HCT116 (cell line): ENCODE measurements at regions not wholly inside any gene's neighbourhood (a gene's known extent, or its start where the extent isn't known, plus 50 kb on each side); places are given as distances from the start of the nearest gene placed in this dataset.

Experiments
- ATAC-seq: fragments of 200-7000 bp; cut with Tn5 transposase; 2 replicates; pipeline ENCODE4 v1.9.1; 2020; ENCODE audit warnings: mild to moderate bottlenecking, moderate library complexity
- BruUV-seq: library from RNA; stranded (reverse); fragments of 400-500 nt; replicated peaks from 2 replicates; lab custom pipeline; 2021; lab: Mats Ljungman, UMichigan
- CTCF ChIA-PET: fragments of 300-600 bp; sonication (Branson Sonifier 250); formaldehyde crosslinking; loops from one replicate; lab custom pipeline; 2021; ENCODE audit warnings: antibody characterized with exemption; lab: Charles Lee
- POLR2A ChIA-PET: fragments of 300-600, 350-600 bp; sonication (Branson Sonifier 250); formaldehyde crosslinking; loops from one replicate; lab custom pipeline; 2021; ENCODE audit warnings: antibody characterized with exemption; lab: Charles Lee
- RAD21 ChIA-PET, 2 experiments: fragments of 300-600 bp; sonication (Branson Sonifier 250); formaldehyde crosslinking; loops; one replicate each; lab custom pipeline; 2023; ENCODE audit warnings: low total read pairs in 2 of 2; ENCODE audit not compliant: uncharacterized antibody in 2 of 2, unreplicated experiment in 2 of 2, low non-redundant PET in 1 of 2; lab: Charles Lee
- DNase-seq: peaks from one replicate; pipeline ENCODE4 v3.0.0-alpha.2; 2010; ENCODE audit warnings: low read depth, low spot score
- H2AFZ ChIP-seq: fragments of 200-600 bp; shearing (Covaris generic), sonication (generic); 2 replicates; pipeline ENCODE4 v1.6.1; 2017; ENCODE audit warnings: low read depth, mixed run types, mixed read lengths, antibody characterized with exemption, low read length; ENCODE audit not compliant: poor library complexity, severe bottlenecking
- H3K27ac ChIP-seq: 2 replicates; pipeline ENCODE4 v1.5.1; 2012; ENCODE audit warnings: low read depth, low read length
- H3K27me3 ChIP-seq: fragments of 200-600 bp; sonication (generic); 2 replicates; pipeline ENCODE4 v1.6.1; 2016; ENCODE audit warnings: mixed run types, low read length, mixed read lengths; ENCODE audit not compliant: insufficient read depth
- H3K36me3 ChIP-seq, 2 experiments: fragments of 200-500 bp in 1 of 2; fragments of 200-600 bp in 1 of 2; sonication (Bioruptor generic) in 1 of 2; sonication (generic) in 1 of 2; 2 replicates each; pipeline versions ENCODE4 v1.5.1 to v1.6.1; 2014 to 2016; ENCODE audit warnings: low read length in 2 of 2, inconsistent platforms in 1 of 2, mixed read lengths in 1 of 2, mixed run types in 1 of 2; ENCODE audit not compliant: insufficient read depth in 2 of 2, control insufficient read depth in 1 of 2
- H3K4me1 ChIP-seq, 2 experiments: fragments of 200-600 bp in 1 of 2; sonication (generic) in 1 of 2; 2 replicates each; pipeline versions ENCODE4 v1.5.1 to v1.6.1; 2012 to 2017; ENCODE audit warnings: low read length in 2 of 2, inconsistent platforms in 1 of 2, mild to moderate bottlenecking in 1 of 2, mixed read lengths in 1 of 2, mixed run types in 1 of 2, moderate library complexity in 1 of 2; ENCODE audit not compliant: insufficient read depth in 2 of 2, control insufficient read depth in 1 of 2
- H3K4me2 ChIP-seq: fragments of 200-600 bp; sonication (generic); 2 replicates; pipeline ENCODE4 v1.6.1; 2017; ENCODE audit warnings: mixed run types, low read length, mixed read lengths
- H3K4me3 ChIP-seq, 2 experiments: fragments of 200-600 bp in 1 of 2; sonication (generic) in 1 of 2; replicated peaks in 1 of 2; 2 replicates each; pipeline ENCODE4 v1.5.1; 2011 to 2016; ENCODE audit warnings: low read length in 2 of 2, control low read depth in 1 of 2, low read depth in 1 of 2, mild to moderate bottlenecking in 1 of 2, mixed read lengths in 1 of 2, mixed run types in 1 of 2
- H3K79me2 ChIP-seq: fragments of 200-600 bp; sonication (generic); 2 replicates; pipeline ENCODE4 v1.6.1; 2017; ENCODE audit warnings: mild to moderate bottlenecking, mixed run types, low read length, moderate library complexity, mixed read lengths; ENCODE audit not compliant: insufficient read depth
- H3K9ac ChIP-seq: fragments of 200-600 bp; sonication (generic); 2 replicates; pipeline ENCODE4 v1.6.1; 2016; ENCODE audit warnings: low read length, mixed read lengths
- H3K9me2 ChIP-seq: fragments of 200-600 bp; sonication (generic), shearing (Covaris generic); 2 replicates; pipeline ENCODE4 v1.6.1; 2017; ENCODE audit warnings: mixed run types, mild to moderate bottlenecking, moderate library complexity; ENCODE audit not compliant: insufficient read depth
- H3K9me3 ChIP-seq, 2 experiments: fragments of 200-500 bp in 1 of 2; fragments of 200-600 bp in 1 of 2; sonication (Bioruptor generic) in 1 of 2; sonication (generic) in 1 of 2; 2 replicates each; pipeline ENCODE4 v1.6.1; 2014 to 2017; ENCODE audit warnings: low read length in 2 of 2, mixed read lengths in 2 of 2, inconsistent platforms in 1 of 2, low read depth in 1 of 2, mild to moderate bottlenecking in 1 of 2, mixed run types in 1 of 2, moderate library complexity in 1 of 2; ENCODE audit not compliant: control insufficient read depth in 1 of 2, insufficient read depth in 1 of 2
- H4K20me1 ChIP-seq: fragments of 200-600 bp; sonication (generic), shearing (Covaris generic); 2 replicates; pipeline ENCODE4 v1.6.1; 2017; ENCODE audit warnings: mixed run types, mild to moderate bottlenecking, moderate library complexity; ENCODE audit not compliant: insufficient read depth
- CEBPB ChIP-seq: IDR thresholded peaks from 2 replicates; pipeline ENCODE4 v1.6.1; 2012; ENCODE audit warnings: low read depth
- CTCF ChIP-seq, 3 experiments: fragments of 200-600 bp in 1 of 3; sonication (generic) in 1 of 3; IDR thresholded peaks in 2 of 3; conservative IDR thresholded peaks in 1 of 3; 2 replicates each; pipeline ENCODE4 v1.5.1; 2012 to 2017; ENCODE audit warnings: low read depth in 2 of 3, low read length in 2 of 3, antibody characterized with exemption in 1 of 3, borderline replicate concordance in 1 of 3, control low read depth in 1 of 3, mild to moderate bottlenecking in 1 of 3, mixed read lengths in 1 of 3, mixed run types in 1 of 3, moderate library complexity in 1 of 3; ENCODE audit not compliant: insufficient read depth in 1 of 3
- EGR1 ChIP-seq: IDR thresholded peaks from 2 replicates; pipeline ENCODE4 v1.6.1; 2012; ENCODE audit warnings: low read depth
- ELF1 ChIP-seq: IDR thresholded peaks from 2 replicates; pipeline ENCODE4 v1.6.1; 2012; ENCODE audit warnings: low read depth, borderline replicate concordance
- EZH2phosphoT487 ChIP-seq: fragments of 200-600 bp; IDR thresholded peaks from 2 replicates; pipeline ENCODE4 v1.6.1; 2018; ENCODE audit warnings: antibody characterized with exemption, borderline replicate concordance
- FOSL1 ChIP-seq: IDR thresholded peaks from 2 replicates; pipeline ENCODE4 v1.6.1; 2012; ENCODE audit warnings: low read depth
- MAX ChIP-seq: IDR thresholded peaks from 2 replicates; pipeline ENCODE4 v1.6.1; 2012
- POLR2AphosphoS5 ChIP-seq: IDR thresholded peaks from 2 replicates; pipeline ENCODE4 v1.6.1; 2011; ENCODE audit warnings: mild to moderate bottlenecking, low read depth, low read length, moderate library complexity
- RAD21 ChIP-seq: IDR thresholded peaks from 2 replicates; pipeline ENCODE4 v1.6.1; 2012; ENCODE audit warnings: low read depth, mild to moderate bottlenecking
- SP1 ChIP-seq: IDR thresholded peaks from 2 replicates; pipeline ENCODE4 v1.6.1; 2012; ENCODE audit warnings: low read depth
- SRF ChIP-seq: IDR thresholded peaks from 2 replicates; pipeline ENCODE4 v1.6.1; 2012; ENCODE audit warnings: low read depth
- ZBTB33 ChIP-seq: IDR thresholded peaks from 2 replicates; pipeline ENCODE4 v1.6.1; 2011; ENCODE audit warnings: mild to moderate bottlenecking, low read length, moderate library complexity; ENCODE audit not compliant: insufficient replicate concordance; ENCODE audit errors: extremely low read depth
- ZFX ChIP-seq: fragments of 450-650 bp; IDR thresholded peaks from 2 replicates; pipeline ENCODE4 v1.6.1; 2017
- ZNF274 ChIP-seq: fragments of 200-500 bp; sonication (Bioruptor generic); IDR thresholded peaks from 2 replicates; pipeline ENCODE4 v1.6.1; 2014; ENCODE audit warnings: mild to moderate bottlenecking, low read depth, low read length, inconsistent platforms
- intact Hi-C: fragments of 100-400 bp; cut with micrococcal nuclease; formaldehyde crosslinking; loops from 2 replicates; pipeline ENCODE4 v1.10.0; 2022

- POLR2A ChIA-PET = no interaction called here
These were observed 270.9 kb upstream of the TCF4 start for GRCh38 chr18:55858661-55859515.

DNA sequence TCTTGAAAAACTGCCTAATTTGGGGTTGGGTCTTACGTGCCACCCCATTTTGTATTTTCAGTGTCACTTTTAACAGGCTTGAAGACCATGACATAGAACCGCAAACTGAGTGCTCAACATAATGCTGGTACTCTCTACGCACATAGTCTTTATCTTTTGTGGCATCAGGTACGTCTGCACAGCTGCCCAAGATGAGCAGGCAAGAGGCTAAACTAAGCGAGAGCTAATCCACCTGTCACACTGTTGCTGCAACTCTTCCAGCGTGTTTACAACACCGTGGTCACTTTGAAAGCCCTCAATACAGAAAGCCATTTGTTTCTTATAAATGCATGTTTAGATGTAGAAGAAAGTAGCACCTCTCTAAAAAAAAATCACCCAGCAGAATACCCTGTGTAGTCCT, 270.0 kb upstream of the TCF4 start:
- BruUV-seq = no TSS peak
- peaks cover 0 to 22% of the 10 kb centered on the region in 2 experiments for H3K9me3 ChIP-seq
- intact Hi-C loops = no loop called here
- no peaks in the 10 kb centered on the region for H3K4me1 ChIP-seq
- no peak overlapping the region for H2AFZ ChIP-seq
- H3K79me2 ChIP-seq = no peaks in the 10 kb centered on the region
- no peaks in the 10 kb centered on the region for H3K27me3 ChIP-seq
- ChIA-PET RAD21 (no interaction called here), POLR2A (no interaction called here), CTCF (no interaction called here)
- no peak overlapping the region for H3K4me2 ChIP-seq
- H3K9ac ChIP-seq = no peak overlapping the region
- H3K36me3 ChIP-seq = no peaks in the 10 kb centered on the region
- no peaks in the 10 kb centered on the region for H4K20me1 ChIP-seq
- ATAC-seq = no peak
- DNase-seq = no peak
- H3K27ac ChIP-seq = no peak overlapping the region
- TF ChIP-seq CEBPB (no peak), CTCF (IDR thresholded peaks at IDR 0.05 in 2 of 3, conservative IDR thresholded peaks at IDR 0.05 in 1 of 3; ENCODE audit: borderline replicate concordance in 1 of 3, insufficient read depth in 1 of 3, low read depth in 2 of 3, low read length in 2 of 3) (no peak), SP1 (no peak), SRF (no peak), POLR2AphosphoS5 (no peak), ZBTB33 (no peak), ELF1 (no peak), ZFX (no peak), ZNF274 (no peak), FOSL1 (no peak), MAX (no peak)
- H3K9me2 ChIP-seq = no peaks in the 10 kb centered on the region
- H3K4me3 ChIP-seq = no peak overlapping the region

More at GRCh38 chr18:55858661-55859515, 270.9 kb upstream of the TCF4 start:
- H3K27me3 ChIP-seq = no peaks in the 10 kb centered on the region
- H2AFZ ChIP-seq = no peak overlapping the region
- ATAC-seq (no peak), DNase-seq (no peak)
- H3K27ac ChIP-seq = no peak overlapping the region
- no peaks in the 10 kb centered on the region for H3K79me2 ChIP-seq
- TF ChIP-seq SRF (no peak), FOSL1 (no peak), EZH2phosphoT487 (no peak), CEBPB (no peak), RAD21 (no peak), EGR1 (no peak)
- ChIA-PET CTCF (no interaction called here), RAD21 (no interaction called here)
- no TSS peak for BruUV-seq
- H3K9me3 ChIP-seq = peaks cover 0 to 31% of the 10 kb centered on the region in 2 experiments
- H3K9me2 ChIP-seq = no peaks in the 10 kb centered on the region
- no peak overlapping the region for H3K9ac ChIP-seq
- no peaks in the 10 kb centered on the region for H3K36me3 ChIP-seq
- no peak overlapping the region for H3K4me3 ChIP-seq
- H3K4me1 ChIP-seq = no peaks in the 10 kb centered on the region
- intact Hi-C loops = no loop called here
- H3K4me2 ChIP-seq = no peak overlapping the region
- no peaks in the 10 kb centered on the region for H4K20me1 ChIP-seq
